ENCODE measurements at regions not wholly inside any gene's neighbourhood (a gene's known extent, or its start where the extent isn't known, plus 50 kb on each side); places are given as distances from the start of the nearest gene placed in this dataset.

DNA sequence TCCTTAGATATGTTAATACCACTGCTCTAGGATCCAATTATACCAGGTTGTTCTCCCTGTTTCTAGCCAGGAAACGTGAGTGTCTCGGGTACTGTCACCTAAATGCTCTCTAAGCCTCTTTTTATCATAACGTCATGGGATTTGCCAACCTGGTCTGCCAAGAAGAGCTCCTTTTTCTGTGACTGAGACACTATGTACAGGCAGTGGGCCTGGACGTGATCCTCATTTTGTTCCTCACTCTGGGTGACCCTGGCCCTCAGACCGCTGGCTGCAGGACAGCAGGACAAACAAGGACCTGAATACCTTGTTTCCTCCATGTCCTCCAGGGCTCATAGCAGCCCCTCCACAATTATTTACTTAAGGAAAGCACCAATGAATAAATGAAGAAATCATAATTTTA is 69.1 kb downstream of the CD164 start:
- H3K4me3 ChIP-seq, result no peak overlapping the region
- no peaks in the 10 kb centered on the region for H3K4me1 ChIP-seq (ENCODE audit: insufficient read depth)
- ATAC-seq (no peak), DNase-seq (ENCODE audit: low spot score) (no peak)
- H3K27ac ChIP-seq (ENCODE audit: low read depth), result no peak overlapping the region
- H4K20me1 ChIP-seq (replicated peaks; ENCODE audit: insufficient read depth), result no peaks in the 10 kb centered on the region
- H3K27ac Mint-ChIP-seq, result no peak overlapping the region
- no peaks in the 10 kb centered on the region for H3K27me3 ChIP-seq (ENCODE audit: insufficient read depth)
- H3F3A ChIP-seq (replicated peaks; ENCODE audit: low read depth), result no peaks in the 10 kb centered on the region
- H3K36me3 ChIP-seq (ENCODE audit: insufficient read depth), result no peaks in the 10 kb centered on the region
- no peaks in the 10 kb centered on the region for H3K27me3 Mint-ChIP-seq (ENCODE audit: insufficient read depth, low read depth, poor library complexity)
- no peaks in the 10 kb centered on the region for H3K9me3 Mint-ChIP-seq
- no peak for TF ChIP-seq STAT1 (IDR thresholded peaks at IDR 0.05; ENCODE audit: unreplicated experiment)
- TF ChIP-seq, protein P1, sequence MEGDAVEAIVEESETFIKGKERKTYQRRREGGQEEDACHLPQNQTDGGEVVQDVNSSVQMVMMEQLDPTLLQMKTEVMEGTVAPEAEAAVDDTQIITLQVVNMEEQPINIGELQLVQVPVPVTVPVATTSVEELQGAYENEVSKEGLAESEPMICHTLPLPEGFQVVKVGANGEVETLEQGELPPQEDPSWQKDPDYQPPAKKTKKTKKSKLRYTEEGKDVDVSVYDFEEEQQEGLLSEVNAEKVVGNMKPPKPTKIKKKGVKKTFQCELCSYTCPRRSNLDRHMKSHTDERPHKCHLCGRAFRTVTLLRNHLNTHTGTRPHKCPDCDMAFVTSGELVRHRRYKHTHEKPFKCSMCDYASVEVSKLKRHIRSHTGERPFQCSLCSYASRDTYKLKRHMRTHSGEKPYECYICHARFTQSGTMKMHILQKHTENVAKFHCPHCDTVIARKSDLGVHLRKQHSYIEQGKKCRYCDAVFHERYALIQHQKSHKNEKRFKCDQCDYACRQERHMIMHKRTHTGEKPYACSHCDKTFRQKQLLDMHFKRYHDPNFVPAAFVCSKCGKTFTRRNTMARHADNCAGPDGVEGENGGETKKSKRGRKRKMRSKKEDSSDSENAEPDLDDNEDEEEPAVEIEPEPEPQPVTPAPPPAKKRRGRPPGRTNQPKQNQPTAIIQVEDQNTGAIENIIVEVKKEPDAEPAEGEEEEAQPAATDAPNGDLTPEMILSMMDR (conservative IDR thresholded peaks at IDR 0.05; ENCODE audit: low read depth in 2 of 2), result no peak
- TF ChIP-seq, protein P2, sequence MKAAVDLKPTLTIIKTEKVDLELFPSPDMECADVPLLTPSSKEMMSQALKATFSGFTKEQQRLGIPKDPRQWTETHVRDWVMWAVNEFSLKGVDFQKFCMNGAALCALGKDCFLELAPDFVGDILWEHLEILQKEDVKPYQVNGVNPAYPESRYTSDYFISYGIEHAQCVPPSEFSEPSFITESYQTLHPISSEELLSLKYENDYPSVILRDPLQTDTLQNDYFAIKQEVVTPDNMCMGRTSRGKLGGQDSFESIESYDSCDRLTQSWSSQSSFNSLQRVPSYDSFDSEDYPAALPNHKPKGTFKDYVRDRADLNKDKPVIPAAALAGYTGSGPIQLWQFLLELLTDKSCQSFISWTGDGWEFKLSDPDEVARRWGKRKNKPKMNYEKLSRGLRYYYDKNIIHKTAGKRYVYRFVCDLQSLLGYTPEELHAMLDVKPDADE (IDR thresholded peaks at IDR 0.05), result no peak
- TF ChIP-seq EZH2phosphoT487 (IDR thresholded peaks at IDR 0.05; ENCODE audit: unreplicated experiment), result no peak
- no peak for TF ChIP-seq ZNF114 (CRISPR knock-in tag; IDR thresholded peaks at IDR 0.05)
- TF ChIP-seq, protein P3, sequence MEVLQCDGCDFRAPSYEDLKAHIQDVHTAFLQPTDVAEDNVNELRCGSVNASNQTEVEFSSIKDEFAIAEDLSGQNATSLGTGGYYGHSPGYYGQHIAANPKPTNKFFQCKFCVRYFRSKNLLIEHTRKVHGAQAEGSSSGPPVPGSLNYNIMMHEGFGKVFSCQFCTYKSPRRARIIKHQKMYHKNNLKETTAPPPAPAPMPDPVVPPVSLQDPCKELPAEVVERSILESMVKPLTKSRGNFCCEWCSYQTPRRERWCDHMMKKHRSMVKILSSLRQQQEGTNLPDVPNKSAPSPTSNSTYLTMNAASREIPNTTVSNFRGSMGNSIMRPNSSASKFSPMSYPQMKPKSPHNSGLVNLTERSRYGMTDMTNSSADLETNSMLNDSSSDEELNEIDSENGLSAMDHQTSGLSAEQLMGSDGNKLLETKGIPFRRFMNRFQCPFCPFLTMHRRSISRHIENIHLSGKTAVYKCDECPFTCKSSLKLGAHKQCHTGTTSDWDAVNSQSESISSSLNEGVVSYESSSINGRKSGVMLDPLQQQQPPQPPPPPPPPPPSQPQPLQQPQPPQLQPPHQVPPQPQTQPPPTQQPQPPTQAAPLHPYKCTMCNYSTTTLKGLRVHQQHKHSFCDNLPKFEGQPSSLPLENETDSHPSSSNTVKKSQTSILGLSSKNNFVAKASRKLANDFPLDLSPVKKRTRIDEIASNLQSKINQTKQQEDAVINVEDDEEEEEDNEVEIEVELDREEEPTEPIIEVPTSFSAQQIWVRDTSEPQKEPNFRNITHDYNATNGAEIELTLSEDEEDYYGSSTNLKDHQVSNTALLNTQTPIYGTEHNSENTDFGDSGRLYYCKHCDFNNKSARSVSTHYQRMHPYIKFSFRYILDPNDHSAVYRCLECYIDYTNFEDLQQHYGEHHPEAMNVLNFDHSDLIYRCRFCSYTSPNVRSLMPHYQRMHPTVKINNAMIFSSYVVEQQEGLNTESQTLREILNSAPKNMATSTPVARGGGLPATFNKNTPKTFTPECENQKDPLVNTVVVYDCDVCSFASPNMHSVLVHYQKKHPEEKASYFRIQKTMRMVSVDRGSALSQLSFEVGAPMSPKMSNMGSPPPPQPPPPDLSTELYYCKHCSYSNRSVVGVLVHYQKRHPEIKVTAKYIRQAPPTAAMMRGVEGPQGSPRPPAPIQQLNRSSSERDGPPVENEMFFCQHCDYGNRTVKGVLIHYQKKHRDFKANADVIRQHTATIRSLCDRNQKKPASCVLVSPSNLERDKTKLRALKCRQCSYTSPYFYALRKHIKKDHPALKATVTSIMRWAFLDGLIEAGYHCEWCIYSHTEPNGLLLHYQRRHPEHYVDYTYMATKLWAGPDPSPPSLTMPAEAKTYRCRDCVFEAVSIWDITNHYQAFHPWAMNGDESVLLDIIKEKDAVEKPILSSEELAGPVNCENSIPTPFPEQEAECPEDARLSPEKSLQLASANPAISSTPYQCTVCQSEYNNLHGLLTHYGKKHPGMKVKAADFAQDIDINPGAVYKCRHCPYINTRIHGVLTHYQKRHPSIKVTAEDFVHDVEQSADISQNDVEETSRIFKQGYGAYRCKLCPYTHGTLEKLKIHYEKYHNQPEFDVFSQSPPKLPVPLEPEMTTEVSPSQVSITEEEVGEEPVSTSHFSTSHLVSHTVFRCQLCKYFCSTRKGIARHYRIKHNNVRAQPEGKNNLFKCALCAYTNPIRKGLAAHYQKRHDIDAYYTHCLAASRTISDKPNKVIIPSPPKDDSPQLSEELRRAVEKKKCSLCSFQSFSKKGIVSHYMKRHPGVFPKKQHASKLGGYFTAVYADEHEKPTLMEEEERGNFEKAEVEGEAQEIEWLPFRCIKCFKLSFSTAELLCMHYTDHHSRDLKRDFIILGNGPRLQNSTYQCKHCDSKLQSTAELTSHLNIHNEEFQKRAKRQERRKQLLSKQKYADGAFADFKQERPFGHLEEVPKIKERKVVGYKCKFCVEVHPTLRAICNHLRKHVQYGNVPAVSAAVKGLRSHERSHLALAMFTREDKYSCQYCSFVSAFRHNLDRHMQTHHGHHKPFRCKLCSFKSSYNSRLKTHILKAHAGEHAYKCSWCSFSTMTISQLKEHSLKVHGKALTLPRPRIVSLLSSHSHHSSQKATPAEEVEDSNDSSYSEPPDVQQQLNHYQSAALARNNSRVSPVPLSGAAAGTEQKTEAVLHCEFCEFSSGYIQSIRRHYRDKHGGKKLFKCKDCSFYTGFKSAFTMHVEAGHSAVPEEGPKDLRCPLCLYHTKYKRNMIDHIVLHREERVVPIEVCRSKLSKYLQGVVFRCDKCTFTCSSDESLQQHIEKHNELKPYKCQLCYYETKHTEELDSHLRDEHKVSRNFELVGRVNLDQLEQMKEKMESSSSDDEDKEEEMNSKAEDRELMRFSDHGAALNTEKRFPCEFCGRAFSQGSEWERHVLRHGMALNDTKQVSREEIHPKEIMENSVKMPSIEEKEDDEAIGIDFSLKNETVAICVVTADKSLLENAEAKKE (CRISPR knock-in tag; IDR thresholded peaks at IDR 0.05), result no peak
- TF ChIP-seq EZH2 (IDR thresholded peaks at IDR 0.05; ENCODE audit: low read depth, unreplicated experiment), result no peak
- TF ChIP-seq ZNF331 (CRISPR knock-in tag; IDR thresholded peaks at IDR 0.05; ENCODE audit: low read depth), result no peak
- no peak for TF ChIP-seq NANOG (IDR thresholded peaks at IDR 0.05; ENCODE audit: borderline replicate concordance)
- no peak overlapping the region for H3K4me3 Mint-ChIP-seq
- no peaks in the 10 kb centered on the region for H3K79me2 ChIP-seq (replicated peaks; ENCODE audit: insufficient read depth)
- no peak overlapping the region for H3K4me2 ChIP-seq
- peaks cover 6% of the 10 kb centered on the region; the same call in 1 of the 2 replicates for H3K9me2 ChIP-seq (ENCODE audit: insufficient read depth)
- no peak overlapping the region for H2AFZ ChIP-seq
- no peaks in the 10 kb centered on the region for H3K36me3 Mint-ChIP-seq (ENCODE audit: low read depth)
- peaks cover 4% of the 10 kb centered on the region; the same call in 1 of the 3 replicates for H3K4me1 Mint-ChIP-seq
